Fibroblast of the aortic adventitia (primary cell): ENCODE measurements at regions not wholly inside any gene's neighbourhood (a gene's known extent, or its start where the extent isn't known, plus 50 kb on each side); places are given as distances from the start of the nearest gene placed in this dataset.

ENCODE experiments used
- DNase-seq: peaks from one replicate; pipeline ENCODE4 v3.0.0-alpha.2; 2010; ENCODE audit warnings: low read depth
- H3K4me3 ChIP-seq: 2 replicates; pipeline ENCODE4 v1.5.1; 2011; ENCODE audit warnings: low read depth, mild to moderate bottlenecking, control low read depth, low read length, moderate library complexity
- CTCF ChIP-seq: IDR thresholded peaks from 2 replicates; pipeline ENCODE4 v1.5.1; 2011; ENCODE audit warnings: mild to moderate bottlenecking, low read length, control low read depth, inconsistent platforms; ENCODE audit not compliant: insufficient read depth

GRCh38 chr1:37156646-37157045 is 122.3 kb upstream of the GRIK3 start:
- DNase-seq, result no peak
- TF ChIP-seq CTCF, result no peak

GRCh38 chr1:37157634-37158033 is 123.3 kb upstream of the GRIK3 start:
- no peak for DNase-seq
- H3K4me3 ChIP-seq, result no peak overlapping the region

More at GRCh38 chr1:37156646-37157045, 122.3 kb upstream of the GRIK3 start:
- H3K4me3 ChIP-seq, result no peak overlapping the region

GRCh38 chr1:37158113-37158749 is 123.9 kb upstream of the GRIK3 start:
- no peak for TF ChIP-seq CTCF
- H3K4me3 ChIP-seq, result no peak overlapping the region
- DNase-seq, result no peak

More at GRCh38 chr1:37157634-37158033, 123.3 kb upstream of the GRIK3 start:
- no peak for TF ChIP-seq CTCF

- DNase-seq, result no peak
- no peak overlapping the region for H3K4me3 ChIP-seq
- TF ChIP-seq CTCF, result no peak
Observed at GRCh38 chr1:37159102-37159501, 124.8 kb upstream of the GRIK3 start.

GRCh38 chr1:37161171-37161570 is 126.9 kb upstream of the GRIK3 start:
- H3K4me3 ChIP-seq, result no peak overlapping the region

GRCh38 chr1:37162059-37162458 is 127.7 kb upstream of the GRIK3 start:
- DNase-seq, result no peak
- no peak for TF ChIP-seq CTCF
- H3K4me3 ChIP-seq, result no peak overlapping the region

More at GRCh38 chr1:37161171-37161570, 126.9 kb upstream of the GRIK3 start:
- no peak for TF ChIP-seq CTCF
- DNase-seq, result no peak

- no peak for DNase-seq
- no peak for TF ChIP-seq CTCF
- H3K4me3 ChIP-seq, result no peak overlapping the region
Observed at GRCh38 chr1:37166005-37166404, 131.7 kb upstream of the GRIK3 start.
